ACC112 (cell line): ENCODE measurements at regions not wholly inside any gene's neighbourhood (a gene's known extent, or its start where the extent isn't known, plus 50 kb on each side); places are given as distances from the start of the nearest gene placed in this dataset.

ENCODE experiments used
- H2AFZ ChIP-seq: fragments of 200-600 bp; sonication (generic); one replicate; pipeline ENCODE4 v1.6.0; 2017; ENCODE audit warnings: antibody characterized with exemption, low read length; ENCODE audit not compliant: unreplicated experiment
- H3K27ac ChIP-seq: fragments of 200-600 bp; sonication (generic); 2 replicates; pipeline ENCODE4 v1.5.1; 2014; ENCODE audit warnings: low read depth, mild to moderate bottlenecking, antibody characterized with exemption, low read length, moderate library complexity
- H3K27me3 ChIP-seq: fragments of 200-600 bp; sonication (generic); 2 replicates; pipeline ENCODE4 v1.6.1; 2014; ENCODE audit warnings: mild to moderate bottlenecking, antibody characterized with exemption, low read length, moderate library complexity, mixed read lengths; ENCODE audit not compliant: insufficient read depth
- H3K36me3 ChIP-seq: fragments of 200-600 bp; sonication (generic); 2 replicates; pipeline ENCODE4 v1.6.1; 2016; ENCODE audit warnings: mild to moderate bottlenecking, antibody characterized with exemption, low read length, moderate library complexity, mixed read lengths; ENCODE audit not compliant: insufficient read depth
- H3K4me1 ChIP-seq: fragments of 200-600 bp; sonication (generic); one replicate; pipeline ENCODE4 v1.6.1; 2016; ENCODE audit warnings: low read length, mixed read lengths; ENCODE audit not compliant: insufficient read depth, unreplicated experiment, control insufficient read depth
- H3K4me3 ChIP-seq: fragments of 200-600 bp; sonication (generic); 2 replicates; pipeline ENCODE4 v1.5.1; 2014; ENCODE audit warnings: mild to moderate bottlenecking, low read depth, low read length
- H3K79me2 ChIP-seq: fragments of 200-600 bp; sonication (generic); one replicate; pipeline ENCODE4 v1.6.0; 2016; ENCODE audit warnings: low read length; ENCODE audit not compliant: control insufficient read depth, unreplicated experiment, insufficient read depth

- H3K4me3 ChIP-seq, result no peak overlapping the region
- H3K36me3 ChIP-seq, result no peaks in the 10 kb centered on the region
- no peaks in the 10 kb centered on the region for H3K27me3 ChIP-seq
- no peaks in the 10 kb centered on the region for H3K4me1 ChIP-seq
- H3K27ac ChIP-seq, result no peak overlapping the region
- H2AFZ ChIP-seq, result no peak overlapping the region
- H3K79me2 ChIP-seq, result no peaks in the 10 kb centered on the region
Measured at GRCh38 chr13:89856512-89856911, 1491.0 kb upstream of the MIR17HG start.

GRCh38 chr13:89857502-89857901 lies 1490.0 kb upstream of the MIR17HG start:
- no peaks in the 10 kb centered on the region for H3K36me3 ChIP-seq
- H3K27ac ChIP-seq, result no peak overlapping the region
- no peaks in the 10 kb centered on the region for H3K27me3 ChIP-seq
- no peak overlapping the region for H2AFZ ChIP-seq
- no peak overlapping the region for H3K4me3 ChIP-seq
- no peaks in the 10 kb centered on the region for H3K4me1 ChIP-seq
- H3K79me2 ChIP-seq, result no peaks in the 10 kb centered on the region

GRCh38 chr13:89862011-89862690 lies 1485.3 kb upstream of the MIR17HG start:
- H3K79me2 ChIP-seq, result no peaks in the 10 kb centered on the region
- H2AFZ ChIP-seq, result no peak overlapping the region
- H3K4me3 ChIP-seq, result no peak overlapping the region

GRCh38 chr13:89862691-89863036 lies 1484.8 kb upstream of the MIR17HG start:
- Histone ChIP-seq H3K27ac (no peak overlapping the region), H3K79me2 (no peaks in the 10 kb centered on the region), H3K4me1 (no peaks in the 10 kb centered on the region), H3K36me3 (no peaks in the 10 kb centered on the region), H3K27me3 (no peaks in the 10 kb centered on the region), H3K4me3 (no peak overlapping the region), H2AFZ (no peak overlapping the region)

More at GRCh38 chr13:89862011-89862690, 1485.3 kb upstream of the MIR17HG start:
- Histone ChIP-seq H3K36me3 (no peaks in the 10 kb centered on the region), H3K4me1 (no peaks in the 10 kb centered on the region), H3K27me3 (no peaks in the 10 kb centered on the region), H3K27ac (no peak overlapping the region)

GRCh38 chr13:89865164-89866064 lies 1482.1 kb upstream of the MIR17HG start:
- Histone ChIP-seq H3K4me3 (no peak overlapping the region), H3K36me3 (no peaks in the 10 kb centered on the region), H3K27me3 (no peaks in the 10 kb centered on the region), H3K27ac (no peak overlapping the region), H3K4me1 (no peaks in the 10 kb centered on the region), H3K79me2 (no peaks in the 10 kb centered on the region), H2AFZ (no peak overlapping the region)

- H3K4me3 ChIP-seq, result no peak overlapping the region
- H3K36me3 ChIP-seq, result no peaks in the 10 kb centered on the region
- H2AFZ ChIP-seq, result no peak overlapping the region
- H3K27me3 ChIP-seq, result no peaks in the 10 kb centered on the region
- no peaks in the 10 kb centered on the region for H3K79me2 ChIP-seq
- no peak overlapping the region for H3K27ac ChIP-seq
- H3K4me1 ChIP-seq, result no peaks in the 10 kb centered on the region
Measured at GRCh38 chr13:89869312-89869711, 1478.2 kb upstream of the MIR17HG start.

- H3K27me3 ChIP-seq, result no peaks in the 10 kb centered on the region
- no peak overlapping the region for H3K4me3 ChIP-seq
- no peak overlapping the region for H3K27ac ChIP-seq
- H3K36me3 ChIP-seq, result no peaks in the 10 kb centered on the region
- no peaks in the 10 kb centered on the region for H3K4me1 ChIP-seq
- no peaks in the 10 kb centered on the region for H3K79me2 ChIP-seq
- H2AFZ ChIP-seq, result no peak overlapping the region
Measured at GRCh38 chr13:89878904-89879303, 1468.6 kb upstream of the MIR17HG start.

GRCh38 chr13:89880201-89880600 lies 1467.3 kb upstream of the MIR17HG start:
- Histone ChIP-seq H3K27me3 (no peaks in the 10 kb centered on the region), H3K79me2 (no peaks in the 10 kb centered on the region), H2AFZ (no peak overlapping the region), H3K27ac (no peak overlapping the region), H3K36me3 (no peaks in the 10 kb centered on the region), H3K4me3 (no peak overlapping the region), H3K4me1 (no peaks in the 10 kb centered on the region)

- Histone ChIP-seq H2AFZ (no peak overlapping the region), H3K27me3 (no peaks in the 10 kb centered on the region), H3K79me2 (no peaks in the 10 kb centered on the region), H3K4me3 (no peak overlapping the region), H3K36me3 (no peaks in the 10 kb centered on the region), H3K27ac (no peak overlapping the region), H3K4me1 (no peaks in the 10 kb centered on the region)
Measured at GRCh38 chr13:89883893-89884448, 1463.5 kb upstream of the MIR17HG start.

GRCh38 chr13:89890806-89891205 lies 1456.7 kb upstream of the MIR17HG start:
- Histone ChIP-seq H3K27me3 (no peaks in the 10 kb centered on the region), H2AFZ (no peak overlapping the region), H3K79me2 (no peaks in the 10 kb centered on the region), H3K36me3 (no peaks in the 10 kb centered on the region), H3K4me3 (no peak overlapping the region), H3K4me1 (no peaks in the 10 kb centered on the region), H3K27ac (no peak overlapping the region)
